ENCODE measurements at regions not wholly inside any gene's neighbourhood (a gene's known extent, or its start where the extent isn't known, plus 50 kb on each side); places are given as distances from the start of the nearest gene placed in this dataset.

DNA sequence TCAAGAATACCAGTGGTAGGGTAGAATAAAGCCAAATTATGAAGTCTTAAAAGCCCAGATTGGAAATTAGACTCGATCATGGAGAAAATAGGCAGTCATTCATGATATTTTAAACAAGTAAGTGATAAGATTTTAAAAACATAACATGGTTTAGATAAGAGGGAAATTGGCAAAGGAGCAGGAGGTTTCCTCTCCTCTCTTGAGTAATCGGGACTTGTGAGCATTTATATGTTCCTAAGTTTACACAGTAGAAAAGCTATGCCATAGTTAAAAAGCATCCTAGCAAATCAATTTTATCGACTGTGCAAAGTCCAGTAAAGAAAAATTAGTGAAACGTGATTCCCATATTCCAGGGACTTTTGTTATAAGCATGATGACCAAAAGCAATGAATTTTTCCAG, 313.2 kb downstream of the AHR start:
- POLR2A ChIA-PET, result no interaction called here
- no peak for TF ChIP-seq CTCF (IDR thresholded peaks at IDR 0.05 in 2 of 3, conservative IDR thresholded peaks at IDR 0.05 in 1 of 3; ENCODE audit: borderline replicate concordance in 1 of 3, insufficient read depth in 1 of 3, low read depth in 2 of 3, low read length in 2 of 3)
- no peak for TF ChIP-seq CEBPB (IDR thresholded peaks at IDR 0.05; ENCODE audit: low read depth)
- no peak for TF ChIP-seq SRF (IDR thresholded peaks at IDR 0.05; ENCODE audit: low read depth)
- TF ChIP-seq ZBTB33 (IDR thresholded peaks at IDR 0.05; ENCODE audit: extremely low read depth, insufficient replicate concordance, low read length), result no peak
- no peak for TF ChIP-seq ATF3 (IDR thresholded peaks at IDR 0.05)
- TF ChIP-seq POLR2AphosphoS5 (IDR thresholded peaks at IDR 0.05; ENCODE audit: low read depth, low read length), result no peak
- no peak for TF ChIP-seq SIN3A (IDR thresholded peaks at IDR 0.05; ENCODE audit: low read depth)
- no peak for TF ChIP-seq JUND (IDR thresholded peaks at IDR 0.05)
- no peak for TF ChIP-seq YY1 (IDR thresholded peaks at IDR 0.05; ENCODE audit: extremely low read depth, insufficient replicate concordance, low read depth, low read length)
- no peak for ATAC-seq

More for the DNA sequence above, 313.2 kb downstream of the AHR start:
- no peaks in the 10 kb centered on the region for H3K9me2 ChIP-seq (ENCODE audit: insufficient read depth)
- BruUV-seq (replicated peaks), result no TSS peak
- RAD21 ChIA-PET (ENCODE audit: low non-redundant PET in 1 of 2, low total read pairs in 2 of 2, uncharacterized antibody in 2 of 2, unreplicated experiment in 2 of 2), result no interaction called here
- no peaks in the 10 kb centered on the region for H4K20me1 ChIP-seq (ENCODE audit: insufficient read depth)
- no peak overlapping the region for H3K9ac ChIP-seq (ENCODE audit: low read length)
- H3K9me3 ChIP-seq (ENCODE audit: control insufficient read depth in 1 of 2, insufficient read depth in 1 of 2, low read depth in 1 of 2, low read length in 2 of 2), result no peaks in the 10 kb centered on the region
- no peak overlapping the region for H3K4me3 ChIP-seq (replicated peaks in 1 of 2; ENCODE audit: low read depth in 1 of 2, low read length in 2 of 2)
- H3K4me2 ChIP-seq (ENCODE audit: low read length), result no peak overlapping the region
- CTCF ChIA-PET, result no interaction called here
- intact Hi-C loops (cut with micrococcal nuclease), result no loop called here
- H3K79me2 ChIP-seq (ENCODE audit: insufficient read depth, low read length), result no peaks in the 10 kb centered on the region
- no peaks in the 10 kb centered on the region for H3K27me3 ChIP-seq (ENCODE audit: insufficient read depth, low read length)
- no peak overlapping the region for H3K27ac ChIP-seq (ENCODE audit: low read depth, low read length)
- H3K4me1 ChIP-seq (ENCODE audit: control insufficient read depth in 1 of 2, insufficient read depth in 2 of 2, low read length in 2 of 2), result no peaks in the 10 kb centered on the region
- H2AFZ ChIP-seq (ENCODE audit: low read depth, low read length, poor library complexity, severe bottlenecking), result no peak overlapping the region
- no peak for DNase-seq (ENCODE audit: low read depth, low spot score)
- H3K36me3 ChIP-seq (ENCODE audit: control insufficient read depth in 1 of 2, insufficient read depth in 2 of 2, low read length in 2 of 2), result no peaks in the 10 kb centered on the region
